Endothelial cell of umbilical vein (primary cell): ENCODE measurements at regions not wholly inside any gene's neighbourhood (a gene's known extent, or its start where the extent isn't known, plus 50 kb on each side); places are given as distances from the start of the nearest gene placed in this dataset.

Experiments used
- BruUV-seq: library from RNA; stranded (reverse); fragments of 400-500 nt; replicated peaks from 2 replicates; lab custom pipeline; 2021; lab: Mats Ljungman, UMichigan
- CTCF ChIA-PET: fragments of 300-600, 350-600 bp; sonication (Branson Sonifier 250); formaldehyde crosslinking; loops from one replicate; lab custom pipeline; 2021; ENCODE audit warnings: antibody characterized with exemption, inconsistent platforms; lab: Charles Lee
- POLR2A ChIA-PET: fragments of 300-600, 350-600 bp; sonication (Branson Sonifier 250); formaldehyde crosslinking; loops from one replicate; lab custom pipeline; 2021; ENCODE audit warnings: antibody characterized with exemption, inconsistent platforms; lab: Charles Lee
- DNase-seq: peaks from one replicate; pipeline ENCODE4 v3.0.0-alpha.2; 2011; ENCODE audit warnings: low read depth, low spot score
- FAIRE-seq: peaks from 2 replicates; lab custom pipeline; 2011; peaks lifted over from hg19 to GRCh38; lab: Jason Lieb, UNC
- H2AFZ ChIP-seq: 2 replicates; pipeline ENCODE4 v1.6.0; 2012; ENCODE audit warnings: low read depth, low read length, control low read depth, inconsistent platforms
- H3K27ac ChIP-seq: 2 replicates; pipeline ENCODE4 v1.5.1; 2011; ENCODE audit warnings: low read depth, mild to moderate bottlenecking, control low read depth, low read length, moderate library complexity; ENCODE audit not compliant: insufficient read depth
- H3K27me3 ChIP-seq, 2 experiments: 2 replicates each; pipeline versions ENCODE4 v1.6.0 to v1.6.1; 2011; ENCODE audit warnings: low read length in 2 of 2, mixed read lengths in 1 of 2; ENCODE audit not compliant: control insufficient read depth in 2 of 2, insufficient read depth in 2 of 2
- H3K36me3 ChIP-seq, 2 experiments: 2 replicates in 1 of 2; 3 replicates in 1 of 2; pipeline ENCODE4 v1.5.1; 2011; ENCODE audit warnings: low read length in 2 of 2, mild to moderate bottlenecking in 1 of 2, moderate library complexity in 1 of 2; ENCODE audit not compliant: control insufficient read depth in 2 of 2, insufficient read depth in 2 of 2; ENCODE audit errors: extremely low read depth in 1 of 2
- H3K4me1 ChIP-seq: 3 replicates; pipeline ENCODE4 v1.5.1; 2011; ENCODE audit warnings: mild to moderate bottlenecking, low read length; ENCODE audit not compliant: control insufficient read depth, insufficient read depth; ENCODE audit errors: extremely low read depth
- H3K4me2 ChIP-seq: 2 replicates; pipeline ENCODE4 v1.6.1; 2011; ENCODE audit warnings: low read length, control low read depth, mixed read lengths; ENCODE audit not compliant: insufficient read depth
- H3K4me3 ChIP-seq, 3 experiments: fragments of 200-600 bp in 1 of 3; sonication (generic), shearing (Covaris generic) in 1 of 3; replicated peaks in 1 of 3; 2 replicates each; pipeline ENCODE4 v1.5.1; 2011 to 2016; ENCODE audit warnings: control low read depth in 3 of 3, low read length in 3 of 3, mild to moderate bottlenecking in 2 of 3, inconsistent platforms in 1 of 3, low read depth in 1 of 3, moderate library complexity in 1 of 3; ENCODE audit not compliant: insufficient read depth in 1 of 3
- H3K79me2 ChIP-seq: 2 replicates; pipeline ENCODE4 v1.6.0; 2012; ENCODE audit warnings: low read length, inconsistent platforms; ENCODE audit not compliant: control insufficient read depth, insufficient read depth
- H3K9ac ChIP-seq: replicated peaks from 2 replicates; pipeline ENCODE3; 2011; ENCODE audit warnings: low read length, control low read depth; ENCODE audit not compliant: insufficient read depth; ENCODE audit errors: extremely low read depth
- H3K9me1 ChIP-seq: replicated peaks from 3 replicates; pipeline ENCODE4 v1.6.0; 2011; ENCODE audit warnings: mild to moderate bottlenecking, low read length; ENCODE audit not compliant: control insufficient read depth, insufficient read depth; ENCODE audit errors: extremely low read depth
- H3K9me3 ChIP-seq: replicated peaks from 2 replicates; pipeline ENCODE4 v1.5.1; 2012; ENCODE audit warnings: low read length, inconsistent platforms; ENCODE audit not compliant: control insufficient read depth, insufficient read depth
- H4K20me1 ChIP-seq: replicated peaks from 2 replicates; pipeline ENCODE3; 2011; ENCODE audit warnings: mild to moderate bottlenecking, low read length; ENCODE audit not compliant: control insufficient read depth, insufficient read depth; ENCODE audit errors: extremely low read depth
- CTCF ChIP-seq, 2 donors: IDR thresholded peaks; 1 replicate in 1 of 2; 2 replicates in 1 of 2; pipeline ENCODE4 v1.5.1; 2011; ENCODE audit warnings: low read length in 2 of 2, mild to moderate bottlenecking in 2 of 2, moderate library complexity in 2 of 2, control low read depth in 1 of 2, inconsistent platforms in 1 of 2, low read depth in 1 of 2; ENCODE audit not compliant: insufficient read depth in 1 of 2; ENCODE audit errors: extremely low read depth in 1 of 2
- EZH2 ChIP-seq: IDR thresholded peaks from 2 replicates; pipeline ENCODE4 v1.6.1; 2012; ENCODE audit warnings: borderline replicate concordance, low read depth, mild to moderate bottlenecking, moderate library complexity, low read length, inconsistent platforms; ENCODE audit not compliant: severe bottlenecking
- FOS ChIP-seq: IDR thresholded peaks from 2 replicates; pipeline ENCODE4 v1.6.1; 2011; ENCODE audit warnings: mild to moderate bottlenecking, low read length, moderate library complexity, borderline replicate concordance; ENCODE audit not compliant: insufficient read depth
- GATA2 ChIP-seq: IDR thresholded peaks from 2 replicates; pipeline ENCODE4 v1.7.0; 2011; ENCODE audit warnings: low read depth, mild to moderate bottlenecking, moderate library complexity, mixed read lengths, low read length; ENCODE audit not compliant: insufficient read length, insufficient read depth
- JUN ChIP-seq: IDR thresholded peaks from 2 replicates; pipeline ENCODE4 v1.6.1; 2011; ENCODE audit warnings: borderline replicate concordance, low read depth; ENCODE audit not compliant: insufficient read length, insufficient read depth
- MAX ChIP-seq: IDR thresholded peaks from 2 replicates; pipeline ENCODE4 v1.6.1; 2011; ENCODE audit not compliant: insufficient read depth, insufficient read length
- MYC ChIP-seq: IDR thresholded peaks from one replicate; pipeline ENCODE4 v1.6.1; 2011; ENCODE audit warnings: mild to moderate bottlenecking, low read depth, low read length
- POLR2A ChIP-seq: IDR thresholded peaks from 2 replicates; pipeline ENCODE4 v1.6.1; 2012; ENCODE audit warnings: low read depth, mild to moderate bottlenecking, control low read depth, low read length
- POLR2AphosphoS5 ChIP-seq: IDR thresholded peaks from 2 replicates; pipeline ENCODE4 v1.6.1; 2012; ENCODE audit warnings: low read depth, mild to moderate bottlenecking, control low read depth, low read length, moderate library complexity; ENCODE audit not compliant: insufficient read depth
- dilution Hi-C: fragments of 300-500 bp; cut with MboI; formaldehyde crosslinking; loops from one replicate; pipeline ENCODE4 v1.15.0; 2019; ENCODE audit warnings: low sequenced_read_pairs; ENCODE audit not compliant: extremely low pct_ligation_motif_present
- intact Hi-C: fragments of 100-400 bp; cut with micrococcal nuclease; formaldehyde crosslinking; loops from one replicate; pipeline ENCODE4 v1.10.0; 2022

GRCh38 chrX:150100261-150100660 lies 162.0 kb upstream of the EOLA2 start:
- Histone ChIP-seq H3K79me2 (no peaks in the 10 kb centered on the region), H2AFZ (no peak overlapping the region), H3K27me3 (no peaks in the 10 kb centered on the region), H3K36me3 (no peaks in the 10 kb centered on the region), H3K4me2 (no peak overlapping the region), H3K9me3 (no peaks in the 10 kb centered on the region), H4K20me1 (no peaks in the 10 kb centered on the region), H3K4me1 (peaks cover 5% of the 10 kb centered on the region), H3K9ac (no peak overlapping the region), H3K9me1 (no peaks in the 10 kb centered on the region), H3K4me3 (no peak overlapping the region), H3K27ac (no peak overlapping the region)
- BruUV-seq, result no TSS peak
- ChIA-PET POLR2A (no interaction called here), CTCF (interaction anchor here (0.7 kb wide), 1 partner anchor 14 kb away, joined by 3 read pairs; no protein-coding TSS in a partner anchor)
- dilution Hi-C loops (no loop called here), intact Hi-C loops (no loop called here)
- FAIRE-seq (no peak), DNase-seq (no peak)
- TF ChIP-seq CTCF (IDR thresholded peaks at IDR 0.05; ENCODE audit: extremely low read depth in 1 of 2, insufficient read depth in 1 of 2, low read depth in 1 of 2, low read length in 2 of 2), result no peak
- no peak for TF ChIP-seq JUN
- TF ChIP-seq MYC, result no peak
- no peak for TF ChIP-seq MAX
- no peak for TF ChIP-seq GATA2
- TF ChIP-seq EZH2, result no peak
- no peak for TF ChIP-seq FOS
- TF ChIP-seq POLR2AphosphoS5, result no peak
- no peak for TF ChIP-seq POLR2A
